Kidney (tissue), 13 donors: ENCODE measurements at regions not wholly inside any gene's neighbourhood (a gene's known extent, or its start where the extent isn't known, plus 50 kb on each side); places are given as distances from the start of the nearest gene placed in this dataset.

Experiments
- DNase-seq, 5 donors: peaks; one replicate each; pipeline ENCODE4 v3.0.0-alpha.2; 2013 to 2020
- FAIRE-seq: peaks from 2 replicates; lab custom pipeline; 2012; peaks lifted over from hg19 to GRCh38; lab: Jason Lieb, UNC
- H3K27ac ChIP-seq, 2 donors: one replicate each; pipeline ENCODE4 v1.7.0; 2013; ENCODE audit warnings: low read depth in 2 of 2, low read length in 2 of 2, inconsistent platforms in 1 of 2
- H3K27me3 ChIP-seq: one replicate; pipeline ENCODE4 v1.7.1; 2013; ENCODE audit warnings: low read length, inconsistent platforms; ENCODE audit not compliant: control insufficient read depth, insufficient read depth
- H3K36me3 ChIP-seq, 3 donors: one replicate each; pipeline versions ENCODE4 v1.7.0 to v1.7.1; 2013; ENCODE audit warnings: low read length in 3 of 3, control low read depth in 1 of 3, inconsistent platforms in 1 of 3; ENCODE audit not compliant: insufficient read depth in 3 of 3, control insufficient read depth in 2 of 3
- H3K4me1 ChIP-seq, 3 donors: one replicate each; pipeline versions ENCODE4 v1.7.0 to v1.7.1; 2013; ENCODE audit warnings: low read length in 3 of 3, inconsistent platforms in 1 of 3, low read depth in 1 of 3; ENCODE audit not compliant: control insufficient read depth in 2 of 3, insufficient read depth in 2 of 3
- H3K4me3 ChIP-seq, 3 donors: one replicate each; pipeline versions ENCODE4 v1.7.0 to v1.8.1; 2013; ENCODE audit warnings: low read length in 3 of 3, control low read depth in 1 of 3, inconsistent platforms in 1 of 3
- H3K9ac ChIP-seq, 3 donors: one replicate each; pipeline versions ENCODE4 v1.7.0 to v1.7.1; 2013; ENCODE audit warnings: low read length in 3 of 3, control low read depth in 1 of 3, inconsistent platforms in 1 of 3
- H3K9me3 ChIP-seq, 3 donors: one replicate each; pipeline versions ENCODE4 v1.7.0 to v1.7.1; 2013; ENCODE audit warnings: low read length in 3 of 3, control low read depth in 1 of 3, inconsistent platforms in 1 of 3; ENCODE audit not compliant: control insufficient read depth in 2 of 3, insufficient read depth in 1 of 3
- intact Hi-C: fragments of 100-400 bp; cut with DNase I; formaldehyde crosslinking; loops from one replicate; pipeline ENCODE4 v1.11.1; 2022
- TF ChIP-seq, protein P1 (sequence below): IDR thresholded peaks from 3 replicates; pipeline ENCODE4 v1.5.1; 2012; ENCODE audit warnings: mild to moderate bottlenecking, moderate library complexity, borderline replicate concordance; ENCODE audit not compliant: insufficient read depth; ENCODE audit errors: extremely low read depth
- donor health status: control.
- donor health status: control.
- donor health status: control.
- donor health status: control.
- donor health status: control.
- donor health status: DM: yes; HTN: yes; CAD: no.
- donor health status: Normal renal cell carcinoma (clear cell type).

DNA sequence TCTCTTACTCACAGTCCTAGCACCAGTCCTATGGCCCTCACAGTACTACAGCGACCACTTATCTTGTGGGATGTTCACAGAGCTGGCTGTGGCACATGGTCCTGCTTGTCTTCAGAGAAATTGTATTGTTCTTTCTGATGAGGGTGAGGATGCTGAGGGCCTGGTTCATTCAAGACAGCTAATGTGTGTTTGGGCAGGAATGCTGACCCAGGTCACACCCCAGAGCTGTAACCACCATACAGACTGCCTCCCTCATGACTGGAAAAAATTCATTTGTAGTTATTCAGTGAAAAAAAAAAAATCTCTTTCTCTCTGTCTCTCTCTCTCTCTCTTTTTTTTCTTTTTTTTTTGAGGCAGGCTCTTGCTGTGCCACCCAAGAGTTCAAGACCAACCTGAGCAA is 83.5 kb downstream of the KLF6 start:
- FAIRE-seq (no peak), DNase-seq (no peak)
- Histone ChIP-seq H3K4me3 (no peak overlapping the region), H3K9ac (no peak overlapping the region), H3K36me3 (no peaks in the 10 kb centered on the region), H3K27me3 (no peaks in the 10 kb centered on the region), H3K27ac (no peak overlapping the region), H3K4me1 (no peaks in the 10 kb centered on the region), H3K9me3 (no peaks in the 10 kb centered on the region)
- TF ChIP-seq, protein P1, sequence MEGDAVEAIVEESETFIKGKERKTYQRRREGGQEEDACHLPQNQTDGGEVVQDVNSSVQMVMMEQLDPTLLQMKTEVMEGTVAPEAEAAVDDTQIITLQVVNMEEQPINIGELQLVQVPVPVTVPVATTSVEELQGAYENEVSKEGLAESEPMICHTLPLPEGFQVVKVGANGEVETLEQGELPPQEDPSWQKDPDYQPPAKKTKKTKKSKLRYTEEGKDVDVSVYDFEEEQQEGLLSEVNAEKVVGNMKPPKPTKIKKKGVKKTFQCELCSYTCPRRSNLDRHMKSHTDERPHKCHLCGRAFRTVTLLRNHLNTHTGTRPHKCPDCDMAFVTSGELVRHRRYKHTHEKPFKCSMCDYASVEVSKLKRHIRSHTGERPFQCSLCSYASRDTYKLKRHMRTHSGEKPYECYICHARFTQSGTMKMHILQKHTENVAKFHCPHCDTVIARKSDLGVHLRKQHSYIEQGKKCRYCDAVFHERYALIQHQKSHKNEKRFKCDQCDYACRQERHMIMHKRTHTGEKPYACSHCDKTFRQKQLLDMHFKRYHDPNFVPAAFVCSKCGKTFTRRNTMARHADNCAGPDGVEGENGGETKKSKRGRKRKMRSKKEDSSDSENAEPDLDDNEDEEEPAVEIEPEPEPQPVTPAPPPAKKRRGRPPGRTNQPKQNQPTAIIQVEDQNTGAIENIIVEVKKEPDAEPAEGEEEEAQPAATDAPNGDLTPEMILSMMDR, result no peak
- intact Hi-C loops, result no loop called here

DNA sequence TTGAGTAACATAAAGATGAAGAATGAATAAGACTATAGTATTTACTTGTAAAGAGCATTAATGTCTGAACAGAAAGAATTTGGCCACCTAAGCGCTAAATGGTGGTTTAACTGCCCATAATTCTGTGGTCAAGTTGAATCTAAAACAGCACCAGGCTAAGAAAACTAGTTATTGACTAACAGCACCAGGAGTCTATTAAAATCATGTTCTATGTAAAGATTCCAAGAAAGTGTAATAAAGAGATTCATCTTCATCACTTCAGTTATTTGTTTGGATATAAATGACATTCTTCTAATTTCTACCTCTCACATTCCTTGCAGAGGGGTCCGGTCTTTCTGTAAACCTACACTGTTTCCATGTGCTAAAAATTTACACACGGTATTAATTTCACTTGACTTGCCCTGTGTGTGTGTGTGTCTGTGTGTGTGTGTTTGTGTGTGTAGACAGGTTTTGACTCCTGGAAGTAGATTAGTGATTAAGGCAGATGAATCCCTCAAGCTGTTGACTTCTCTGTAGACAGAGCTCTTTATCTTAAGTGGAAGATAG is 84.4 kb downstream of the KLF6 start:
- no peak for DNase-seq
- TF ChIP-seq, protein P1, result no peak
- Histone ChIP-seq H3K4me3 (no peak overlapping the region), H3K9me3 (no peaks in the 10 kb centered on the region), H3K27me3 (no peaks in the 10 kb centered on the region), H3K9ac (no peak overlapping the region), H3K36me3 (no peaks in the 10 kb centered on the region), H3K27ac (no peak overlapping the region), H3K4me1 (no peaks in the 10 kb centered on the region)
- no peak for FAIRE-seq
- intact Hi-C loops, result no loop called here

DNA sequence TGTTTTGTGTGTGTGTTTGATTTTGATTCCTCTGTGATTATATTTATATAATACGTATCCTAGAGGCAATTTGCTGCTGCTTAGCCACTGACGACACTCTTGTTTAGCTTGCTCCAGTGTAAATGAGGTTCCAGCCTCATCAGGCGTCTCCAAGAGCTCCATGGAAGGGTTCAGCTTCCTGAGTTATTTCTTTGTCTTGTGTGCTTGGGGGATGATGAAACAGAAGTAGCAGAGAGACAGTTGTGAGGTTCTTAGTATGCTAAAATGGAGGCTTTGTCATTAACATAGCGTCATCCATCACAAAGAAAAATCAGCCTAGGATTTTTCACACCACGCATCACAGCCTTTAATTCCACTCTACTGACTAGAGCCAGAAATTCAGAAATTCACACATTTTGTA is 85.1 kb downstream of the KLF6 start:
- intact Hi-C loops, result no loop called here
- FAIRE-seq, result no peak

More for the DNA sequence above, 85.1 kb downstream of the KLF6 start:
- no peaks in the 10 kb centered on the region for H3K9me3 ChIP-seq
- no peak overlapping the region for H3K27ac ChIP-seq
- no peaks in the 10 kb centered on the region for H3K27me3 ChIP-seq
- H3K9ac ChIP-seq, result no peak overlapping the region
- no peaks in the 10 kb centered on the region for H3K36me3 ChIP-seq
- no peak for DNase-seq
- H3K4me1 ChIP-seq, result no peaks in the 10 kb centered on the region
- TF ChIP-seq, protein P1, result no peak
- H3K4me3 ChIP-seq, result no peak overlapping the region
